Neutrophil (primary cell): ENCODE measurements at regions not wholly inside any gene's neighbourhood (a gene's known extent, or its start where the extent isn't known, plus 50 kb on each side); places are given as distances from the start of the nearest gene placed in this dataset.
A peak's percentile ranks its signal among the peaks of the same experiment; 100 is the strongest.

Source experiments
- H3K27ac ChIP-seq: fragments of 200-600 bp; sonication (generic); 2 replicates; pipeline ENCODE4 v1.5.1; 2016; ENCODE audit warnings: mild to moderate bottlenecking, moderate library complexity
- H3K27me3 ChIP-seq: fragments of 200-600 bp; sonication (generic); 2 replicates; pipeline ENCODE4 v1.6.0; 2016; ENCODE audit warnings: mild to moderate bottlenecking
- H3K36me3 ChIP-seq: fragments of 200-600 bp; sonication (generic); 2 replicates; pipeline ENCODE4 v1.5.1; 2017
- H3K4me1 ChIP-seq, 2 experiments: fragments of 200-600 bp in 1 of 2; sonication (generic) in 1 of 2; 1 replicate in 1 of 2; 2 replicates in 1 of 2; pipeline versions ENCODE4 v1.5.1 to v1.6.1; 2013 to 2016; ENCODE audit warnings: low read depth in 1 of 2, low read length in 1 of 2, mild to moderate bottlenecking in 1 of 2, moderate library complexity in 1 of 2; ENCODE audit not compliant: control insufficient read depth in 1 of 2, insufficient read depth in 1 of 2
- H3K4me3 ChIP-seq, 2 experiments: fragments of 200-600 bp in 1 of 2; sonication (generic) in 1 of 2; 1 replicate in 1 of 2; 2 replicates in 1 of 2; pipeline ENCODE4 v1.5.1; 2013 to 2016; ENCODE audit warnings: low read depth in 1 of 2, low read length in 1 of 2, mild to moderate bottlenecking in 1 of 2, moderate library complexity in 1 of 2
- H3K9me3 ChIP-seq: fragments of 200-600 bp; sonication (generic); 2 replicates; pipeline ENCODE4 v1.5.1; 2016
- CTCF ChIP-seq: fragments of 200-600 bp; sonication (generic); IDR thresholded peaks from 2 replicates; pipeline ENCODE4 v1.5.1; 2016; ENCODE audit warnings: antibody characterized with exemption

DNA sequence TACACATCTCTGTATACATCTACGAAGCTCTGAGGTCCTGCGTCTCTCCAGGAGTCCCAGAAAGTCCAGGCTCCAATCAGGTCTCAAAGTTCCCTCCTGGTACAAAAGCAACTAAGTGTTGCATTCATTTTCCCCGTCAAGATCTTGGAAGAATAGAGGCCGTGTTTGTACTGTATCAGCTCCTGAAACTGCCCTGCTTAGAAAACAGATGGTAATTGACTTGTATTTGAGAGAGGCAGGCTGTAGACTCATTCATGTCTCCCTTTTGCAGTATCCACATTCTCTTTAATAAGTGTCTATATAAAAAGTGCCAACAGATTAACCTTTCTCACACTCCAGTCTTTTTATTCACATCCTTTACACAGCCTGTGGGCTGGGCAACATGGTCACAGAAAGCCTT lies 91.7 kb downstream of the HPGD start:
- TF ChIP-seq CTCF: no peak
- H3K4me3 ChIP-seq: no peak overlapping the region
- H3K27me3 ChIP-seq: no peaks in the 10 kb centered on the region
- H3K9me3 ChIP-seq: no peaks in the 10 kb centered on the region
- H3K27ac ChIP-seq: no peak overlapping the region
- peaks cover 15 to 18% of the 10 kb centered on the region in 2 experiments for H3K4me1 ChIP-seq
- no peaks in the 10 kb centered on the region for H3K36me3 ChIP-seq

- no peak for TF ChIP-seq CTCF
- Histone ChIP-seq H3K27ac (no peak overlapping the region), H3K9me3 (no peaks in the 10 kb centered on the region), H3K27me3 (no peaks in the 10 kb centered on the region), H3K4me1 (peaks cover 11% of the 10 kb centered on the region in 2 experiments), H3K36me3 (no peaks in the 10 kb centered on the region), H3K4me3 (no peak overlapping the region)
Measured at GRCh38 chr4:174429701-174430410, 92.4 kb downstream of the HPGD start.

GRCh38 chr4:174427571-174428140 lies 94.6 kb downstream of the HPGD start:
- Histone ChIP-seq H3K36me3 (no peaks in the 10 kb centered on the region), H3K9me3 (no peaks in the 10 kb centered on the region), H3K4me3 (no peak overlapping the region), H3K4me1 (peaks cover 22 to 24% of the 10 kb centered on the region in 2 experiments), H3K27me3 (no peaks in the 10 kb centered on the region), H3K27ac (peak overlapping the region; percentile 1)
- TF ChIP-seq CTCF: no peak

DNA sequence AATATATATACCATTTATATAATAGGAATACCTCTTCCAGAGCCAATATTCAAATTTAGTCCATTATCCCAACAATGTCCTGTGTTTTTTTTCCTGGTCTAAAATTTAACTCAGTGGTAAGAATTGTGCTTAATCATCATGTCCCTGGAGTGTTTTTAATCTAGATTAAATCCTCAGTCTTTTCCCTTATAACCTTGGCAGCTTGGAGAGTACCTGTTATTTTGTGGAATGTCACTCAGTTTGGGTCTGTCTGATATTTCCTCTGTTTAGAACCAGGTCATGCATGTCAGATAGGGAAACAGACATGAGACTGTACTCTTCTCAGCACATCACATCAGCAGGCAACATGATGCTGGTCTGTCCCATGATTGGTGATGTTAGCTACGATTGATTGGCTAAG lies 96.6 kb downstream of the HPGD start:
- Histone ChIP-seq H3K27ac (no peak overlapping the region), H3K27me3 (no peaks in the 10 kb centered on the region), H3K36me3 (no peaks in the 10 kb centered on the region), H3K4me3 (no peak overlapping the region), H3K9me3 (no peaks in the 10 kb centered on the region), H3K4me1 (peaks cover 26 to 34% of the 10 kb centered on the region in 2 experiments)
- no peak for TF ChIP-seq CTCF

- Histone ChIP-seq H3K27ac (peak overlapping the region; percentile 31), H3K4me3 (peak overlapping the region in 1 of 2 experiments; percentile 33), H3K27me3 (no peaks in the 10 kb centered on the region), H3K4me1 (peaks cover 26 to 39% of the 10 kb centered on the region in 2 experiments), H3K36me3 (no peaks in the 10 kb centered on the region), H3K9me3 (no peaks in the 10 kb centered on the region)
- no peak for TF ChIP-seq CTCF
Measured at GRCh38 chr4:174423257-174423944, 98.9 kb downstream of the HPGD start.
